ENCODE measurements at regions not wholly inside any gene's neighbourhood (a gene's known extent, or its start where the extent isn't known, plus 50 kb on each side); places are given as distances from the start of the nearest gene placed in this dataset.

- TF ChIP-seq CTCF (conservative IDR thresholded peaks at IDR 0.05 in 1 of 2, IDR thresholded peaks at IDR 0.05 in 1 of 2; ENCODE audit: low read depth in 1 of 2, low read length in 2 of 2) (no peak), EZH2 (IDR thresholded peaks at IDR 0.05; ENCODE audit: low read length, missing control alignments) (no peak)
Measured at GRCh38 chr2:870426-870825, 80.2 kb upstream of the SNTG2 start.

All from fibroblast of lung (primary cell).